SHP77 (cell line): ENCODE measurements at regions not wholly inside any gene's neighbourhood (a gene's known extent, or its start where the extent isn't known, plus 50 kb on each side); places are given as distances from the start of the nearest gene placed in this dataset.
A peak's percentile ranks its signal among the peaks of the same experiment; 100 is the strongest.

Experiments used
- DNase-seq, 2 experiments: peaks; one replicate each; lab custom pipeline; 2025; lab: John Stamatoyannopoulos, UW

DNA sequence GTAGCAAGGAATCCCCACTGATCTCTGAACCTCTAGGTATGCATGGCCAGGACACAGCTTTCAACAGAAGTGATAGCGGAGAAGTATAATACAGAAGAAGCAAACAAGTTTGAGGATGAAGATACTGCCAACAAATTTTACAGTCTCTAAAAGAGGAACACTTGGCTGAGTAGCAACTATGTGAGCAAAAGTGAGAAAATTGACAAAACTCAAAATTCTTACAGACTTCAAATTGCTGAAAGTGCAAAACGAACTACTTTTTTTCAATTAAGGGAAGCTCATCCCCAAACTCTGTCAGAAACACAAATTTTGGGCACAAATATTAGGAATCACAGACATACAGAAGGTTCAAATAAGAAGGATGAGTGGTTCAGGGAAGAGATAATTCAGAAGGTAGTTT lies 1324.6 kb downstream of the LRFN5 start:
- DNase-seq, result no peak

DNA sequence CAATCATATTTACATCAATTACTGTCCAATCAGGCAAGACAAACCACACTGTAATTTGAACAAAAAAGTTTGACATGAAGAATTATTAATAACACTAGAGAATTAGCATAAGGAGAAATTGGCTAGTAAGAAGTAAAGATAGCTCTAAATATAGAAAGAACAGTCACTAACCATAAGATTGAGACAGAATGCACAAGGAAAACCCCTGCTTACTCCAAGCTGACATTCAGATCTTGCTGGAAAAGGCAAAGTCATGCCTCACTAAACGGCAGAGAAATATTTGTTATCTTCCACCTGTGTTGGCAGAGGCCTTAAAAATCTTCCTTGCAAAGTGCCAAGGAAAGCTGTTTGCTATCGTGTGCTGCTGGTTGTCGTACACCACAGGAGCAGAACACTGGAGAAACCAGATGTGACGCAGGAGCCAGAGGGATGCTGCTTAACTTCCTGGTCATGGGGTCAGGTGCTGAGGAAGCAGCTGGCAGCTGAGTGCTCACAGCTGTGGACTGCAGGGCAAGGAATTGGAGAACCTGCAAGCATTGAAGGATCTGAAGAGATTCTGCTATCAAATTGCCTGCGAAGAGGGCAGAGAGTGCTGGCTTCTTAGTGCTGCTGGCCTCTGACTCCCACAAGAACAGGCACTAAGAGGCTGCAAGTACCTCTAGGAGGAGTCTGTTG lies 1323.3 kb downstream of the LRFN5 start:
- peak; percentile 54 to 77 for DNase-seq

DNA sequence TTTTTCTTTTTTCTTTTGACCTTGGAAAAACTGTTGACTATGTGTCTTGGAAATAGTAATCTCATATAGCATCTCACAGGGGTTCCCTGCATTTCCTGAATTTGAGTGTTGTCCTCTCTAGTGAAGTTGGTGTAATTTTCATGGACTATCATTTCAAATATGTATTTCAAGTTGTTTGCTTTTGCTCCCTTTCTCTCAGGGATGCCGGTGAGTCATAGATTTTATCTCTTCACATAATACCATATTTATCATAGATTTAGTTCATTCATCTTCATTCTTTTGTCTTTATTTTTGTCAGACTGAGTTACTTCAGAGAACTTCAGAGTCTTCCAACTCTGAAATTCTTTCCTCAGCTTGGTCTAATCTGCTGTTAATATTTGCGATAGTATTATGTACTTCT lies 1320.6 kb downstream of the LRFN5 start:
- no peak for DNase-seq

DNA sequence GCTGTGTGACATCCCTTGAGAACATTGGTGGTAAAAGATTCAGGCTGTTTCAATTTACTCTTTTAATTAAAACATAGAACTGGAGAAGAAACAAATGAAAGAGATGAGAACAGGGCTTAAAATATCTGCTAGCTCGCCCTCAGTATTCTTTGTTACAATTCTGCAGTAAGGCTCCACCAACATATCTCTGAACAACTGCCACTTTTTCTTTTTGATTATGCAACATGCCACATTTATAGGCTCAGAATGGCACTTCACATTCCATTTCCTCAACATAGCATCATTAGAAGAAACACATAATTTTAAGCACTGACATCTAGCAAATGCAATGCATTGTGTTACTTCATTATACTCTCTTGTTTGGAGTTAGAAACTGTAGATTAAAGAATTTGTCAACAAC lies 1315.2 kb downstream of the LRFN5 start:
- DNase-seq, result no peak

DNA sequence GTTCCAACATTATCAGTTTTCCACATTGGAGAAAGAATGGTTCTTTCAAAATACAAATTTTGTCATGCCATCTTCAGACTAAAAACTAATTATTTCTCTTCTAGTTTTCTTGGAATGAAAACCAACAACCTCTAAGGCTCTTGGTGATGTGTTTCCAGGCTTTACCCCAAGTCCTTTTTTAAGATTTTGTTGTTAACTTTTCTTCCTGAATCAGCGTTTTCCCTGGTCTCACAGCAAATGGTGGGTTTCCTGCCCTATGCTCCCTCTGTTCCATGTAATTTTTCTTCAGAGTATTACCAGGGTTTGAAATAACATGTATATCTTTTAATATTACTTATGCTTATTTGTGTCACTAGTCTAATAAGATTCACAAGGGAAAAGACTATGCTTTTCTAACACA lies 1311.9 kb downstream of the LRFN5 start:
- no peak for DNase-seq

DNA sequence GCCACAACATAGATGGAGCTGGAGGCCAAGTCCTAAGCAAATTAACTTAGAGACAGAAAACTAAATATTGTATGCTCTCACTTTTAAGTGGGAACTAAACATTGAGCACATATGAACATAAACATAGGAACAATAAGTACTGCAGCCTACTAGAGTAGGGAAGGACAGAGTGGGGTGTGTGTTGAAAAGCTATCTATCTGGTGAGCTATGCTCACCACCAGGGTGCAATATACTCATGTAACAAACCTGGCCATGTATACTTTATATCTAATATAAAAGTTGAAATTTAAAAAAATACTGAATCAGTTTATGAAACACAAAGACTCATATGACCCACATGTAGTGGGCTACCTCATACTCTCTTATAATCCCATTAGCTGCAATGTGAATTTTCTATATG lies 1305.0 kb downstream of the LRFN5 start:
- DNase-seq, result no peak

DNA sequence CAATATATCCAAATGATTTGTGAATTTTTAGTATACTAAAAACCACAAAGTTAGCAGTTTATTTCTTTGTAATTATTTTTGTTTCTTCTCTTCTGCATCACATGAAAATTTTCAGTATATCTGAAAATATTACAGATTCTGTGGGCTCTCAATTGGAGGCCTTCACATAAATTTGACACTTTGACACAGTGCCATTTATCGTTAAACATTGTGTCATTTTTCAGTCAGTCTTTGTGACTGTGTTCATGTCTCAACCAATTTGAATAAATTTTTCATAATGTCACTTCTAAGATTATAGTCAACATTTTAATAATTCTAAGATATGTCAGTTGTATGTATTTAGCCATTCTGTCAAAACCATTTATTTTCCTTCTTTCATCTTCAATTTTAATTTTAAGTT lies 1303.0 kb downstream of the LRFN5 start:
- no peak for DNase-seq

DNA sequence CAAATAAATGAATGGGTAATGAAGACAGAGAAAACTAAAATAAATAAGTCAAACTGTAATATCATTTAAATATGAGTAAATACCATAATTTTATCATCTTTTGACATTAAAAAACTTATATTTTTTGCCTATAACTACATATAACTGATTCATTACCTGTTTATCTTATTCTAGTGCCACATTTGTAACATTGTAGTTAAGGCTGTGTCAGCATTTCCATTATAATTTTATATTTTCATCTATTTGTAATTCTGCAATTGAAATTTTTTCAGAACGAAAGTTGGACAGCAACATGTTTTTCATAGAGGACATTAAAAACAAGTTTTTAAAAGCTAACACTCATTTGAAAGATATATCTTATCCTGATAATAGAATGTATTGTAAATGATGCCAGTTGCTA lies 1286.5 kb downstream of the LRFN5 start:
- no peak for DNase-seq

DNA sequence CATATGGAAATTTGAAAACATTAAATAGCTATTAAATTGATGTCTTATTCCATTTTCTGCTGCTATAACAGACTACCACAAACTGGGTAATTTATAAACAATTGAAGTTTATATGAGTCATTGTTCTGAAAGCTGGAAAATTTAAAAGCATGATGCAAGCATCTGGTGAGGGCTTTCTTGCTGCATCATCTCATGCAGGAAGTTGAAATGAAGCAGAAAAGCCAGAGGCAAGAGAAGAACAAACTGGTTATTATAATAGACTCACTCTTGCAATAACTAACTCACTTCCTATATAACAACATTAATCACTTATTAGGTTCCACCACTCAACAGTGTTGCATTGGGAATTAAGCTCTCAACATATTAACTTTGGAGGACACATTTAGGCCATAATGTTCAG lies 1277.4 kb downstream of the LRFN5 start:
- DNase-seq, result no peak

DNA sequence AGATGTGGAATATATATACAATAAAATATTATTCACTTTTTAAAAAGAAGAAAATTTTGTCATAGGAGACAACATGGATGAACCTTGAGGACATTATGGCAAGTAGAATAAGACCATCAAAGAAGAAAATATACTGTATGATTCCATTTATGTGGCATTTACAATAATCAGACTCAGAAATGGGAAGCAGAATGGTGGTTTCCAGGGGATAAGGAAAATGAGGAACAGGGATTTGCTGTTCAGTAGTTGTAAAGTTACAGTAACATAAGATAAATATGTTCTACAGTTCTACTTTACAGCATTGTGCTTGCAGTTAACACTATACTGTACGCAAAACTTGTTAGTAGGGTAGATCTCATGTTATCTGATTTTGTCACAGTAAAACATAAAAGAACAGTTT lies 1271.0 kb downstream of the LRFN5 start:
- no peak for DNase-seq

DNA sequence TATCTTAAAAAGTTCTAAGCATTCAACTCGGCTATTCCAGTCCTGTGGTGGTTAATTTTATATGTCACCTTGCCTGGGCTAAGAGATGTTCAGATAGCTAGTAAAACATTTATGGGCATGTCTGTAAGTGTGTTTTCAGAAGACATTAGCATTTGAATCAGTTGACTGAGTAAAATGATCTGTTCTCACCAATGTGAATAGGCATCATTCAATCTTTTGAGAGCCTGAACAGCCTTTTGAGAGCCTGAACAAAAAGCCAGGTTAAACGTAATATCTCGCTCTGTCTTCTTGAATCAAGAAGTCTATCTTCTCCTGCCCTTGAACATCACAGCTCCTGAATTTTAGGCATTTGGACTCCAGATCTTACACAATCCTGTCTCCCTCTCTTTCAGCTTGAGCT lies 1266.1 kb downstream of the LRFN5 start:
- peak in 1 of 2 experiments; percentile 2 for DNase-seq

DNA sequence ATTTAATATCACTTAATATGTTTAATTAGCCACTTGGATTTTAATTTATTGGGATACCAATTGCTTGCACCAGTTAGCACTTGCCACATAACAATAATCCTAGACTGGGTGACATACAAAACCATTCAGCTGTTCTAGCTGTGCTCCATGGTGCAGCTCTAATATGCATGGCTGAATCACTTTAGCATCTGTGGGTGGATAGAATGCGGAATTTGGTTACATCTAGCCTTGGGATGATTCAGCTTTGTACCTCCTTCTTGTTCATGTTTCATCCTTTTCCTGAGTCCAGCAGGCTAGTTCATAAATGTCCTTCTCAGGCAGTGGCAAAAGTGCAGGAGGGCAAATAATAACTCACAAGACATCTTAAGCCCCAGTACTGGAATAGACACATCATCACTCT lies 1263.0 kb downstream of the LRFN5 start:
- no peak for DNase-seq

DNA sequence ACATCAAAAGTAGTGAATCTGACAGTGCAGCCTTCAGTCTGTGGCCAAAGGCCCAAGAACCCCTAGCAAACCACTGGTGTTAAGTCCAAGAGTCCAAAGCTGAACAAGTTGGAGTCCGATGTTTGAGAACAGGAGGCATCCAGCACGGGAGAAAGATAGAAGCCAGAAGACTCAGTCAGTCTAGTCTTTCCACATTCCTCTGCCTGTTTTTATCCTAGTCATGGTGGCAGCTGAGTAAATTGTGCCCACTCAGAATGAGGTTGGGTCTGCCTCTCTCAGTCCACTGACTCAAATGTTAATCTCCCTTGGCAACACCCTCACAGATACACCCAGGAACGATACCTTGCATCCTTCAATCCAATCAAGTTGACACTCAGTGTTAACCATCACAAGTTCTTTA lies 1255.4 kb downstream of the LRFN5 start:
- DNase-seq, result no peak

DNA sequence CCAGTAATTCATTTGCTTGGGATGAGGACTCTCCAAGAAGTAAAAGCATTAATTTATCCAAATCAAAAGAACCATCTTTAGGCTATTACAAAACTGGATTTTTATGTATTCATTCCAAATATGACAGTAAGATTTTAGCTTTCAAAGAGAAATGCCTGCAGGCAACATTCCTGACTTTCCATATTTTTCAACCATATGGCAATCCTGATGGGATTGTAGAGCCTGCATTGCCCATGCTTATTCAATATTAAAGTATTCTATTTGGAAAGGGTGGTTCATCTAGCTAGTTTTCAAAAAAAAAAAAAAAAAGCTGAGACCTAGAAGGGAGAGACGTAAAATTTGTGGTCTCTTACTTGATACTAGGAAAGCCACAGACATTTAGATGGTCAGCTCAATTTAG lies 1253.7 kb downstream of the LRFN5 start:
- no peak for DNase-seq

DNA sequence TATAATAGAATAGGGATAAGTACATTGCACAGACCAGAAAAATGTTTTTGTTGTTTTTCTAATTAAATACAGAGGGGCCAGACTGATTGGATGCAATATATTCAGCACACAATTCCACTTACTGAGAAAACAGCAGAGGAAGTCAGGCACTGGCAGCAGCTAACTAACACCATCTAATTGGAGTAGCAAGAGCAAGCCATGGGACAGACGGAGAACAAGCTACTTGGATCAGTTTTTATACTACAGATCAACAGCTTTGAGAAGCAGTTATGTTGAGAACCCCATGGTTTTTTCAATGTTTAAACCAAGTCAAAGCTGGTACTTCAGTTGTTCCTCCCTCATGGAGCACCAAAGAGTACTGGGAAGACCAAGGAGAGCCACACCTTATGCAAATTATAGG lies 1249.4 kb downstream of the LRFN5 start:
- DNase-seq, result no peak

DNA sequence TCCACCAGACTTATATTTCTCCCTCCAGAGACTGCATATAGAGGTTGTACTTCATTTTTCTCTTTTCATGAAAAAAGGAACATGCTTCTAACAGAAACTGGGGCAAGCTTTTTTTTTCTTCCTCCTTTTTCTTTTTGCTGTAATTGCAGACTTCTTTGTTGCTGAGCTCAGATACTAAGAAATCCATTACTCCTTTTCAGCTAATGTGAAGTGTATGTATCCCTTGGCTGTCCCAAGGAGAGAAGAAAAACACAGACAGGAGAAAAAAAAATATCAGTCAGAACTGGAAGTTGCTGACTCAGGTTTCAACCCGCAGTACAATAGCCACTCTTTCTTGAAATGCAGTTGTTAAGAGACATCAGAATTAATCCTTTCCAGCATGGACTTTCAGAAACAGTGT lies 1248.4 kb downstream of the LRFN5 start:
- no peak for DNase-seq

DNA sequence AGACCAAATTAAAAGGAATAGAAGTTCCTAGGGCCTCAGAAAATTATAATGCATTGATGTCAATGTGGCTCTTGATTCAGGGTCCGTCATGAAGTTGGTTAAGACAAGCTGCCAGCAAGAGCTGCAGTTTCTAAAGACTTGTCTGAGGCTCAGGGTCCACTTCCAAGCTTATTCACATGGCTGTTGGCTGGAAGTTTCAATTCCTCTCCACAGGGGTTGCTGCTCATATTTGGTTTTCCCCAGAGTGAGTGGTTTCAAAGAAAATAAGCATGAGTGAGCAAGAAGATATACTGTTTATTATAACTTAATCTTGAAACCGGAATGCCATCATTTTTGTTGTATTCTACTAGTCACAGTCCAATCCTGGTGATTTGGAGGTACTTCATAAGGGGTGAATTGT lies 1247.4 kb downstream of the LRFN5 start:
- DNase-seq, result no peak

DNA sequence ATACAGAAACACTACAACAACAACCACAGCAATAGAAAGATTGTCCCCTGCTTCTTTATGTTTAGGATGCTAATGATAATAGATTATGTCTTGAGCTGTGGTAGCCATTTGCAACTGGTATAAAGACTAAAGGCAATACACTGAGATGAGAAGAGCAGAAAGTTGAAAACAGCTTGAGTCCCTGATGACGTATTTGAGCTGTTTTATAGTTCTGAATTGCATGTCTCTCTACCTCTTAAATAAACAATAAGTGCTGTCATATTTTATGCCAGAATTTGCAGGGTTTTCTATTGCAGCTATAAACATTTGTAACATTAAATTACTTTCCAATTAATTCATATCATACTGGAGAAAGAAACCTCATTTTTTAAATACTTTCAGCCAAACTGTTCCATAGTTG lies 1242.0 kb downstream of the LRFN5 start:
- DNase-seq, result no peak

DNA sequence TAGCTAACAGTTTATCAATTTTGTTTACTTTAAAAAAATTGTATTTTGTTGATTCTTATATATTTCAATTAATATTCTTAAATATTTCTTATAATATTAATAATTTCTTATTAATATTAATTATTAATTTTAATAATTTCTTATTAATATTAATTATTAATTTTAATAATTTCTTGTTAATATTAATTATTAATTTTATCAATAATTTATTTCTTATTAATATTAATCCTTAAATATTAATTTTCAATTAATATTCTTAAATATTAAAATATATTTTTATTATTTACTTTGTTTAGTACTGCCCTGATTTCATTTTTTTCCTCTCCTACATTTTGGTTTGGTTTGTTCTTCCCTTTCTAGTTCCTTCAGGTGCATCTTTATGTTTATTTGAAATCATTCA lies 1208.1 kb downstream of the LRFN5 start:
- DNase-seq, result no peak

DNA sequence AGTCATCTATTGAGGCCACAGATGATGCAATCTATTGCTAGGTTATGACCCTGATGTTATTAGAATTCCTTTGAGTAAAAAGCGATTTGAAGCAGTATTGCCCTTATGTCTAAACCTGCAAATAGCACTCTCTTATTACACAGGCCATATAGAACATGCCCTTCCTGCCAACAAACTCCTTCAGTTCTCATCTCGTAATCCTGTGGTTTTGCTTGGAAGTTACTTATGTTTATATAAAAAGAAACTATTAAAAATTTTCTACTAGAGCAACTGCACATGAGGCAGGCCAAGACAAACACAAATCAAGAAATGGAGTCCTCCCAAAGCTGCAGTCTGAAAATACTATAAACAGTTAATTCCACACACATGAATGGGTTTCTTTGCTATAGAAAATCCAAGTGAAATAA lies 1200.2 kb downstream of the LRFN5 start:
- DNase-seq, result no peak

DNA sequence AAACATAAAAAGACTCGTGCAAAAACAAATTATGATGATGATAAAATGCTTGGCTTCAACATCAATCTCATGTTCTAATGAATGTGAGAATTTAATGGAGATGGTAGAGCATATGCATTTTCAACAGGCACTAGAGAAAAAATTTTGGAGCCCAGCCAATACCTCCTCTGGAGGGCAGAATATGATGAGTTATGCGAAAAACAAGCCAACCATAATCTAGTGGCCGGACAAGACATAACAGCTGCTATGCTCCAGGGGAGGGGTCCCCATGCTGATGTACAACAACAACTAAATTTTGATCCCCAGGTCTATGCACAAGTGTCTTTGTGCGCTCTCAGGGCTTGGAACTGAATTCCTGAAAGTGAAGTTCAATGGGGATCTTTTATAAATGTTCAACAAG lies 1197.5 kb downstream of the LRFN5 start:
- DNase-seq, result peak; percentile 49 to 51

DNA sequence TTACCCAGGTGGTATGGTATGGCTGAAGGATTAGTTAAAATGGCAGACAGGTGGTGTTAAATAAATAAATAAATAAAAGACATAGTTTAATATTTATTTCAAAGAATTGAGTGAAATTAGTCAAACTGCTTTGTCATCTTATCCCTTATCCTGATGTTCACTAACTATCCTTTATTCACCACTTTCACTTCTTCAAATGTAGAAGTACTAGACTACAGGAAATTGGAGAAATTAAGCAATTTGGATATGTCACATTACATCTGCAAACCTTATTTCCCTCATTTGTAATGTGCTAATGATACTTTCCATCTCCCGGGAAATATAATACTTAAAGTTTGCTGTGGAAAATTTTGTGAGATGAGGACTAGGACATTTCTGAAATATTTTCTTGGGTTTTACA lies 1195.7 kb downstream of the LRFN5 start:
- no peak for DNase-seq

DNA sequence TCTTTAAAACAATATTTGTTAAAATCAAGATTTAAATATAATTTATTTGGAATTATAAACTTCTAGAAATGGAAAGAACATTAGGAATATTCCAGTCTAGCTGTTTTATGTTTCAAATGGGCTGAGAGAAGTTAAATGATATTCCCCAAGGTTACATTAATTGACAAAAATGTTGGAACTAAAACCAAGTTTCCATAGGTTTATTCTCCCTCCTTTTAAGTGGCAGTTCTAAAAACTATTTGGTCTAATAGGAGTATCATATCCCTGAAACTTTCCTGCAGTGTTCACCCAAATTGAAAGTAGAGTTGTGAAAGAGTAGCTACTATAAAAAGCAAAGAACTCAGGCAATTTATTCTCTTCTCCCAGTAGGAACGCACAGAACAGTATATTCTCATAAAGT lies 1185.5 kb downstream of the LRFN5 start:
- no peak for DNase-seq

DNA sequence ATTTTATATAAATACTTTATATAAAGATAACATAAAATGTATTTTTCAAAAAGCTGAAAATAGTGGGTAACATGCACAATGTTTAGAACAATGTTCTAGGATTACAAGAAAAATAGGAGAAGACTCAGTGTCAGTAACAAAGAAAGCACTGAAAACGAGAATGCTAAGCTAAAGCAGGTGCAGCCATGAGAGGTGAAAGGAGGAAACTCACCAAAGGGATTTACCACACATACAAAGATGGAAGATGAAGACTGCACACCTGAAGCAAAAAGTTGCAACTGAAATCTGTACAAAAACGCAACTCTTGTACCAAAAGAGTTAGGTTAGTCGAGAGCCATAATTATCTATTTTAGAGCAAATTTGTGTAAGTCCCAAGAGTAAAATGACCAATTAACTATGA lies 1176.1 kb downstream of the LRFN5 start:
- DNase-seq, result no peak

DNA sequence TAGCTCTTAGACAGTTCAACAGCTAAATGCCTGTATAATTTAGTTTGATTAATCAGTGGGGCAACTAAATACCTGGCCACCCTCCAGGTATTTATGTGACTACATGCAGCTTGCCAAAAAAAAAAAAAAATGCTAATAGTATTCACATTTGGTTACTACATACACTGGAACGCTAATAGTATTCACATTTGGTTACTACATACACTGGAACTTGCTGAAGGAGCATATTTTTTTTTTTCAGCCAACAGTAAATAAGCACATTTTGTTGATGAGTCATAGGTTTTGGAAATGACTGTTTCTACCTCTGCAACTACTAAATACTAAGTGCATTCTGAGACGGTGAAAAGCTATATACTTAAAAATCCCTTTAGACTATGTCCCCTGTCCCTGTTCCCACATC lies 1172.3 kb downstream of the LRFN5 start:
- no peak for DNase-seq
